ENCODE measurements at regions not wholly inside any gene's neighbourhood (a gene's known extent, or its start where the extent isn't known, plus 50 kb on each side); places are given as distances from the start of the nearest gene placed in this dataset.

GRCh38 chr13:85537601-85538000, 261.6 kb downstream of the SLITRK6 start:
- Histone ChIP-seq H3K9me3 (ENCODE audit: control insufficient read depth in 2 of 2, low read length in 2 of 2) (peaks cover 0 to 4% of the 10 kb centered on the region in 2 experiments), H3K36me3 (ENCODE audit: control insufficient read depth, insufficient read depth, low read length) (no peaks in the 10 kb centered on the region), H3K4me3 (ENCODE audit: low read depth, low read length) (no peak overlapping the region), H3K4me1 (ENCODE audit: control insufficient read depth, insufficient read depth, low read length, poor library complexity, severe bottlenecking) (no peaks in the 10 kb centered on the region), H3K27ac (ENCODE audit: insufficient read depth, low read length, poor library complexity, severe bottlenecking) (no peak overlapping the region), H3K27me3 (ENCODE audit: control insufficient read depth, insufficient read depth, low read length) (no peaks in the 10 kb centered on the region)
- ATAC-seq (ENCODE audit: low read depth in 2 of 2) (no peak), DNase-seq (no peak)
- H3K9me3 Mint-ChIP-seq, result peaks cover 0 to 4% (median 2%) of the 10 kb centered on the region in 7 donors
- H3K27me3 Mint-ChIP-seq, result no peaks in the 10 kb centered on the region
- H3K4me3 Mint-ChIP-seq, result no peak overlapping the region
- H3K27ac Mint-ChIP-seq, result no peak overlapping the region
- H3K36me3 Mint-ChIP-seq, result no peaks in the 10 kb centered on the region
- H3K4me1 Mint-ChIP-seq, result peaks cover 0 to 15% (median 1%) of the 10 kb centered on the region in 4 donors

- no peak overlapping the region for H3K27ac Mint-ChIP-seq
- H3K36me3 ChIP-seq (ENCODE audit: control insufficient read depth, insufficient read depth, low read length), result no peaks in the 10 kb centered on the region
- no peak overlapping the region for H3K4me3 ChIP-seq (ENCODE audit: low read depth, low read length)
- no peak overlapping the region for H3K4me3 Mint-ChIP-seq
- no peak for ATAC-seq (ENCODE audit: low read depth in 2 of 2)
- no peaks in the 10 kb centered on the region for H3K4me1 ChIP-seq (ENCODE audit: control insufficient read depth, insufficient read depth, low read length, poor library complexity, severe bottlenecking)
- H3K4me1 Mint-ChIP-seq, result peaks cover 0 to 13% (median 1%) of the 10 kb centered on the region in 4 donors
- no peaks in the 10 kb centered on the region for H3K27me3 Mint-ChIP-seq
- H3K9me3 ChIP-seq (ENCODE audit: control insufficient read depth in 2 of 2, low read length in 2 of 2), result peaks cover 0 to 4% of the 10 kb centered on the region in 2 experiments
- H3K36me3 Mint-ChIP-seq, result no peaks in the 10 kb centered on the region
- peaks cover 0 to 4% (median 2%) of the 10 kb centered on the region in 7 donors for H3K9me3 Mint-ChIP-seq
- H3K27ac ChIP-seq (ENCODE audit: insufficient read depth, low read length, poor library complexity, severe bottlenecking), result no peak overlapping the region
- H3K27me3 ChIP-seq (ENCODE audit: control insufficient read depth, insufficient read depth, low read length), result no peaks in the 10 kb centered on the region
- DNase-seq, result no peak
Observed at GRCh38 chr13:85536706-85537105, 262.5 kb downstream of the SLITRK6 start.

GRCh38 chr13:85535316-85536084, 263.7 kb downstream of the SLITRK6 start:
- no peak overlapping the region for H3K27ac Mint-ChIP-seq
- H3K36me3 Mint-ChIP-seq, result no peaks in the 10 kb centered on the region
- no peak overlapping the region for H3K4me3 Mint-ChIP-seq
- ATAC-seq (ENCODE audit: low read depth in 2 of 2) (no peak), DNase-seq (no peak)
- no peaks in the 10 kb centered on the region for H3K36me3 ChIP-seq (ENCODE audit: control insufficient read depth, insufficient read depth, low read length)
- no peak overlapping the region for H3K27ac ChIP-seq (ENCODE audit: insufficient read depth, low read length, poor library complexity, severe bottlenecking)
- H3K27me3 Mint-ChIP-seq, result no peaks in the 10 kb centered on the region
- no peaks in the 10 kb centered on the region for H3K27me3 ChIP-seq (ENCODE audit: control insufficient read depth, insufficient read depth, low read length)
- H3K4me1 ChIP-seq (ENCODE audit: control insufficient read depth, insufficient read depth, low read length, poor library complexity, severe bottlenecking), result no peaks in the 10 kb centered on the region
- no peak overlapping the region for H3K4me3 ChIP-seq (ENCODE audit: low read depth, low read length)
- H3K9me3 ChIP-seq (ENCODE audit: control insufficient read depth in 2 of 2, low read length in 2 of 2), result peaks cover 0 to 4% of the 10 kb centered on the region in 2 experiments
- H3K9me3 Mint-ChIP-seq, result peaks cover 0 to 8% (median 2%) of the 10 kb centered on the region in 7 donors
- H3K4me1 Mint-ChIP-seq, result peaks cover 0 to 5% (median 0%) of the 10 kb centered on the region in 4 donors

- H3K27ac Mint-ChIP-seq, result no peak overlapping the region
- Histone ChIP-seq H3K9me3 (ENCODE audit: control insufficient read depth in 2 of 2, low read length in 2 of 2) (peaks cover 0 to 4% of the 10 kb centered on the region in 2 experiments), H3K4me1 (ENCODE audit: control insufficient read depth, insufficient read depth, low read length, poor library complexity, severe bottlenecking) (no peaks in the 10 kb centered on the region), H3K36me3 (ENCODE audit: control insufficient read depth, insufficient read depth, low read length) (no peaks in the 10 kb centered on the region), H3K27me3 (ENCODE audit: control insufficient read depth, insufficient read depth, low read length) (no peaks in the 10 kb centered on the region), H3K4me3 (ENCODE audit: low read depth, low read length) (no peak overlapping the region), H3K27ac (ENCODE audit: insufficient read depth, low read length, poor library complexity, severe bottlenecking) (no peak overlapping the region)
- H3K4me3 Mint-ChIP-seq, result no peak overlapping the region
- H3K9me3 Mint-ChIP-seq, result peaks cover 0 to 7% (median 2%) of the 10 kb centered on the region in 7 donors
- H3K4me1 Mint-ChIP-seq, result peaks cover 0 to 14% (median 0%) of the 10 kb centered on the region in 4 donors
- H3K27me3 Mint-ChIP-seq, result no peaks in the 10 kb centered on the region
- no peaks in the 10 kb centered on the region for H3K36me3 Mint-ChIP-seq
- ATAC-seq (ENCODE audit: low read depth in 2 of 2) (no peak), DNase-seq (no peak)
Observed at GRCh38 chr13:85533911-85534310, 265.3 kb downstream of the SLITRK6 start.

GRCh38 chr13:85529218-85529594, 270.0 kb downstream of the SLITRK6 start:
- Mint-ChIP-seq H3K27me3 (no peaks in the 10 kb centered on the region), H3K9me3 (peaks cover 0 to 9% (median 2%) of the 10 kb centered on the region in 7 donors), H3K4me3 (peak overlapping the region in 1 of 4 donors; percentile 2), H3K4me1 (peaks cover 0 to 16% (median under 1%) of the 10 kb centered on the region in 4 donors), H3K27ac (no peak overlapping the region), H3K36me3 (no peaks in the 10 kb centered on the region)
- Histone ChIP-seq H3K4me1 (ENCODE audit: control insufficient read depth, insufficient read depth, low read length, poor library complexity, severe bottlenecking) (no peaks in the 10 kb centered on the region), H3K9me3 (ENCODE audit: control insufficient read depth in 2 of 2, low read length in 2 of 2) (peaks cover 0 to 4% of the 10 kb centered on the region in 2 experiments), H3K36me3 (ENCODE audit: control insufficient read depth, insufficient read depth, low read length) (no peaks in the 10 kb centered on the region), H3K4me3 (ENCODE audit: low read depth, low read length) (no peak overlapping the region), H3K27ac (ENCODE audit: insufficient read depth, low read length, poor library complexity, severe bottlenecking) (no peak overlapping the region), H3K27me3 (ENCODE audit: control insufficient read depth, insufficient read depth, low read length) (no peaks in the 10 kb centered on the region)
- ATAC-seq (ENCODE audit: low read depth in 2 of 2), result no peak
- no peak for DNase-seq

GRCh38 chr13:85528491-85529217, 270.6 kb downstream of the SLITRK6 start:
- Mint-ChIP-seq H3K36me3 (no peaks in the 10 kb centered on the region), H3K9me3 (peaks cover 0 to 9% (median 2%) of the 10 kb centered on the region in 7 donors), H3K4me3 (peak overlapping the region in 1 of 4 donors; percentile 2), H3K27me3 (no peaks in the 10 kb centered on the region), H3K4me1 (peaks cover 0 to 16% (median under 1%) of the 10 kb centered on the region in 4 donors), H3K27ac (no peak overlapping the region)
- no peak overlapping the region for H3K4me3 ChIP-seq (ENCODE audit: low read depth, low read length)
- ATAC-seq (ENCODE audit: low read depth in 2 of 2), result no peak
- no peaks in the 10 kb centered on the region for H3K36me3 ChIP-seq (ENCODE audit: control insufficient read depth, insufficient read depth, low read length)
- no peaks in the 10 kb centered on the region for H3K27me3 ChIP-seq (ENCODE audit: control insufficient read depth, insufficient read depth, low read length)
- peak in 1 of 3 donors; percentile 5 for DNase-seq
- peaks cover 0 to 4% of the 10 kb centered on the region in 2 experiments for H3K9me3 ChIP-seq (ENCODE audit: control insufficient read depth in 2 of 2, low read length in 2 of 2)
- H3K27ac ChIP-seq (ENCODE audit: insufficient read depth, low read length, poor library complexity, severe bottlenecking), result no peak overlapping the region
- no peaks in the 10 kb centered on the region for H3K4me1 ChIP-seq (ENCODE audit: control insufficient read depth, insufficient read depth, low read length, poor library complexity, severe bottlenecking)

GRCh38 chr13:85527316-85527715, 271.9 kb downstream of the SLITRK6 start:
- peaks cover 0 to 7% (median 0%) of the 10 kb centered on the region in 7 donors for H3K9me3 Mint-ChIP-seq
- Histone ChIP-seq H3K27ac (ENCODE audit: insufficient read depth, low read length, poor library complexity, severe bottlenecking) (no peak overlapping the region), H3K36me3 (ENCODE audit: control insufficient read depth, insufficient read depth, low read length) (no peaks in the 10 kb centered on the region), H3K27me3 (ENCODE audit: control insufficient read depth, insufficient read depth, low read length) (no peaks in the 10 kb centered on the region), H3K4me1 (ENCODE audit: control insufficient read depth, insufficient read depth, low read length, poor library complexity, severe bottlenecking) (no peaks in the 10 kb centered on the region), H3K9me3 (ENCODE audit: control insufficient read depth in 2 of 2, low read length in 2 of 2) (no peaks in the 10 kb centered on the region), H3K4me3 (ENCODE audit: low read depth, low read length) (no peak overlapping the region)
- H3K27ac Mint-ChIP-seq, result peak overlapping the region in 1 of 3 donors; percentile 5
- no peaks in the 10 kb centered on the region for H3K27me3 Mint-ChIP-seq
- DNase-seq (no peak), ATAC-seq (ENCODE audit: low read depth in 2 of 2) (no peak)
- H3K4me1 Mint-ChIP-seq, result peaks cover 0 to 16% (median under 1%) of the 10 kb centered on the region in 4 donors
- H3K4me3 Mint-ChIP-seq, result no peak overlapping the region
- H3K36me3 Mint-ChIP-seq, result no peaks in the 10 kb centered on the region
